H9 (cell line): ENCODE measurements at regions not wholly inside any gene's neighbourhood (a gene's known extent, or its start where the extent isn't known, plus 50 kb on each side); places are given as distances from the start of the nearest gene placed in this dataset.

Experiments
- DNase-seq: peaks from one replicate; pipeline ENCODE4 v3.0.0-alpha.2; 2017
- H2AFZ ChIP-seq: one replicate; pipeline ENCODE4 v1.6.1; 2013; ENCODE audit warnings: mild to moderate bottlenecking, low read length, control low read depth, moderate library complexity
- H2AK5ac ChIP-seq: 2 replicates; pipeline ENCODE4 v1.6.1; 2013; ENCODE audit warnings: low read length, control low read depth, mixed read lengths; ENCODE audit not compliant: insufficient read length
- H2BK120ac ChIP-seq: one replicate; pipeline ENCODE4 v1.6.1; 2013; ENCODE audit warnings: low read depth, mild to moderate bottlenecking, low read length, control low read depth, inconsistent platforms; ENCODE audit not compliant: poor library complexity, severe bottlenecking
- H2BK12ac ChIP-seq: 2 replicates; pipeline ENCODE4 v1.6.1; 2013; ENCODE audit warnings: low read length, control low read depth, mixed read lengths, low read depth; ENCODE audit not compliant: insufficient read length
- H2BK15ac ChIP-seq: 2 replicates; pipeline ENCODE4 v1.6.1; 2013; ENCODE audit warnings: low read depth, low read length, control low read depth
- H2BK20ac ChIP-seq: one replicate; pipeline ENCODE4 v1.6.1; 2013; ENCODE audit warnings: low read depth, mild to moderate bottlenecking, low read length, control low read depth, inconsistent platforms; ENCODE audit not compliant: poor library complexity, severe bottlenecking
- H2BK5ac ChIP-seq: 2 replicates; pipeline ENCODE4 v1.6.1; 2013; ENCODE audit warnings: low read length, control low read depth, mixed read lengths; ENCODE audit not compliant: insufficient read length
- H3K14ac ChIP-seq: 2 replicates; pipeline ENCODE4 v1.6.1; 2013; ENCODE audit warnings: low read length, control low read depth; ENCODE audit not compliant: insufficient read depth
- H3K18ac ChIP-seq: 2 replicates; pipeline ENCODE4 v1.6.1; 2013; ENCODE audit warnings: low read depth, mild to moderate bottlenecking, mixed read lengths, low read length, control low read depth; ENCODE audit not compliant: insufficient read length
- H3K23ac ChIP-seq: 2 replicates; pipeline ENCODE4 v1.6.1; 2013; ENCODE audit warnings: low read length, control low read depth, mixed read lengths, low read depth; ENCODE audit not compliant: insufficient read length
- H3K23me2 ChIP-seq: 2 replicates; pipeline ENCODE4 v1.6.1; 2013; ENCODE audit warnings: low read depth, mild to moderate bottlenecking, mixed read lengths, low read length, control low read depth; ENCODE audit not compliant: insufficient read length, poor library complexity, severe bottlenecking
- H3K27ac ChIP-seq: 2 replicates; pipeline ENCODE4 v1.5.1; 2013; ENCODE audit warnings: low read length, control low read depth, mixed read lengths, low read depth; ENCODE audit not compliant: insufficient read length
- H3K27me3 ChIP-seq: 2 replicates; pipeline ENCODE4 v1.6.1; 2013; ENCODE audit warnings: low read length, control low read depth, inconsistent platforms; ENCODE audit not compliant: insufficient read depth
- H3K4ac ChIP-seq: 2 replicates; pipeline ENCODE4 v1.6.1; 2013; ENCODE audit warnings: low read depth, mild to moderate bottlenecking, control low read depth, inconsistent platforms, low read length, moderate library complexity
- H3K4me1 ChIP-seq: 2 replicates; pipeline ENCODE4 v1.6.1; 2013; ENCODE audit warnings: low read length, control low read depth, inconsistent platforms; ENCODE audit not compliant: insufficient read depth
- H3K4me2 ChIP-seq: 2 replicates; pipeline ENCODE4 v1.6.1; 2013; ENCODE audit warnings: low read length, control low read depth, mixed read lengths; ENCODE audit not compliant: insufficient read length, insufficient read depth
- H3K56ac ChIP-seq: 2 replicates; pipeline ENCODE4 v1.6.1; 2013; ENCODE audit warnings: low read depth, mild to moderate bottlenecking, mixed read lengths, low read length, control low read depth; ENCODE audit not compliant: insufficient read length
- H3K79me1 ChIP-seq: 2 replicates; pipeline ENCODE4 v1.6.1; 2013; ENCODE audit warnings: low read depth, mild to moderate bottlenecking, moderate library complexity, low read length, control low read depth, inconsistent platforms; ENCODE audit not compliant: insufficient read depth, poor library complexity, severe bottlenecking
- H3K79me2 ChIP-seq: 2 replicates; pipeline ENCODE4 v1.6.1; 2013; ENCODE audit warnings: low read length, control low read depth, inconsistent platforms; ENCODE audit not compliant: insufficient read depth
- H3K9ac ChIP-seq: 2 replicates; pipeline ENCODE4 v1.6.1; 2013; ENCODE audit warnings: low read length, control low read depth, mixed read lengths; ENCODE audit not compliant: insufficient read length; ENCODE audit errors: extremely low read depth
- H3K9me3 ChIP-seq: one replicate; pipeline ENCODE4 v1.6.1; 2013; ENCODE audit warnings: low read depth, low read length, inconsistent platforms; ENCODE audit not compliant: control insufficient read depth
- H3T11ph ChIP-seq: one replicate; pipeline ENCODE4 v1.6.1; 2013; ENCODE audit warnings: mild to moderate bottlenecking, low read length, control low read depth, inconsistent platforms
- H4K20me1 ChIP-seq: one replicate; pipeline ENCODE4 v1.6.1; 2013; ENCODE audit not compliant: control insufficient read depth, insufficient read length, insufficient read depth
- H4K5ac ChIP-seq: 2 replicates; pipeline ENCODE4 v1.6.1; 2013; ENCODE audit warnings: low read depth, mild to moderate bottlenecking, mixed read lengths, low read length, control low read depth; ENCODE audit not compliant: insufficient read length
- H4K8ac ChIP-seq: replicated peaks from 2 replicates; pipeline ENCODE4 v1.6.1; 2013; ENCODE audit warnings: low read length, control low read depth, mixed read lengths, low read depth; ENCODE audit not compliant: insufficient read length
- H4K91ac ChIP-seq: 2 replicates; pipeline ENCODE4 v1.6.1; 2013; ENCODE audit warnings: low read depth, mild to moderate bottlenecking, moderate library complexity, mixed read lengths, low read length, control low read depth; ENCODE audit not compliant: insufficient read length
- H3K27ac Mint-ChIP-seq, 3 experiments: 2 replicates in 2 of 3; 3 replicates in 1 of 3; pipeline ENCODE4 v1.8.0; 2020 to 2021; ENCODE audit warnings: mixed read lengths in 3 of 3, mild to moderate bottlenecking in 1 of 3, moderate library complexity in 1 of 3
- H3K27me3 Mint-ChIP-seq: 2 replicates; pipeline ENCODE4 v1.8.0; 2021; ENCODE audit warnings: low read depth, mild to moderate bottlenecking, moderate library complexity, mixed read lengths
- H3K36me3 Mint-ChIP-seq, 3 experiments: 2 replicates in 2 of 3; 3 replicates in 1 of 3; pipeline ENCODE4 v1.8.0; 2020 to 2021; ENCODE audit warnings: low read depth in 3 of 3, mixed read lengths in 3 of 3; ENCODE audit not compliant: insufficient read depth in 1 of 3
- H3K4me1 Mint-ChIP-seq, 2 experiments: 2 replicates each; pipeline ENCODE4 v1.8.0; 2020; ENCODE audit warnings: mixed read lengths in 2 of 2
- H3K4me3 Mint-ChIP-seq, 2 experiments: 2 replicates in 1 of 2; 3 replicates in 1 of 2; pipeline ENCODE4 v1.8.0; 2020 to 2021; ENCODE audit warnings: mild to moderate bottlenecking in 2 of 2, mixed read lengths in 2 of 2, moderate library complexity in 1 of 2
- H3K9me3 Mint-ChIP-seq, 2 experiments: 2 replicates in 1 of 2; 3 replicates in 1 of 2; pipeline ENCODE4 v1.8.0; 2020; ENCODE audit warnings: mild to moderate bottlenecking in 2 of 2, mixed read lengths in 2 of 2, moderate library complexity in 1 of 2
- CTCF ChIP-seq: fragments of 200-600 bp; sonication (generic); conservative IDR thresholded peaks from 3 replicates; pipeline ENCODE4 v1.8.0; 2021; ENCODE audit warnings: antibody characterized with exemption, mild to moderate bottlenecking

DNA sequence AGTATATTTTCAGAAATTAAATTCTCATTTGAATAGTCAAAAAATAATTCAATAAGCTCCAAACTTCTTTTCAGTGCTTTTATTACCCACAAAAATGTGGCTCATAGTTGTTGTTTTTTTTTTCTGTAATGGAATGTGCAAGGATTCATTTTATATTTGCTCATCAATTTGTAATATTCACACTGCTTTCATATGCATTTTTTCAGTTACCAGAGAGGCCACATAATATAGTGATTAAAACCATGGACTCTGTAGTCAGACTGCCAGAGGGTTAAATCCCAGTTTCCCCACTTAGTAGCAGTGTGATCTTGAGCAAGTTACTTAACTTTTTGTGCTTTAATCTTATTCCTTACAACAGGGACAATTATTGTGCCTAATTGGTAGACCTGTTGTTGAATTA is 64.5 kb downstream of the FAM9B start:
- Histone ChIP-seq H3K56ac (no peak overlapping the region), H3T11ph (no peak overlapping the region), H3K23ac (no peak overlapping the region), H3K14ac (no peak overlapping the region), H2BK12ac (no peak overlapping the region), H2BK5ac (no peak overlapping the region), H3K4me1 (no peaks in the 10 kb centered on the region), H2AFZ (no peak overlapping the region), H4K5ac (no peak overlapping the region), H3K4me2 (no peak overlapping the region), H3K27me3 (no peaks in the 10 kb centered on the region), H4K8ac (no peak overlapping the region), H3K4ac (no peak overlapping the region), H2BK20ac (no peak overlapping the region), H3K9me3 (no peaks in the 10 kb centered on the region), H4K20me1 (no peaks in the 10 kb centered on the region), H3K27ac (no peak overlapping the region), H2BK120ac (no peak overlapping the region), H2BK15ac (no peak overlapping the region), H3K79me1 (no peaks in the 10 kb centered on the region), H3K23me2 (no peaks in the 10 kb centered on the region), H3K18ac (no peak overlapping the region), H4K91ac (no peak overlapping the region), H2AK5ac (no peak overlapping the region), H3K9ac (no peak overlapping the region), H3K79me2 (no peaks in the 10 kb centered on the region)
- Mint-ChIP-seq H3K36me3 (peaks cover 9 to 15% (median 9%) of the 10 kb centered on the region in 3 experiments), H3K4me1 (peaks cover 0 to 4% of the 10 kb centered on the region in 2 experiments; a peak in 1 of 4 replicates), H3K27ac (no peak overlapping the region), H3K9me3 (peaks cover 14 to 46% of the 10 kb centered on the region in 2 experiments), H3K4me3 (no peak overlapping the region), H3K27me3 (no peaks in the 10 kb centered on the region; the same call in 1 of the 2 replicates)
- TF ChIP-seq CTCF: no peak
- no peak for DNase-seq
